ENCODE measurements at regions not wholly inside any gene's neighbourhood (a gene's known extent, or its start where the extent isn't known, plus 50 kb on each side); places are given as distances from the start of the nearest gene placed in this dataset.

DNA sequence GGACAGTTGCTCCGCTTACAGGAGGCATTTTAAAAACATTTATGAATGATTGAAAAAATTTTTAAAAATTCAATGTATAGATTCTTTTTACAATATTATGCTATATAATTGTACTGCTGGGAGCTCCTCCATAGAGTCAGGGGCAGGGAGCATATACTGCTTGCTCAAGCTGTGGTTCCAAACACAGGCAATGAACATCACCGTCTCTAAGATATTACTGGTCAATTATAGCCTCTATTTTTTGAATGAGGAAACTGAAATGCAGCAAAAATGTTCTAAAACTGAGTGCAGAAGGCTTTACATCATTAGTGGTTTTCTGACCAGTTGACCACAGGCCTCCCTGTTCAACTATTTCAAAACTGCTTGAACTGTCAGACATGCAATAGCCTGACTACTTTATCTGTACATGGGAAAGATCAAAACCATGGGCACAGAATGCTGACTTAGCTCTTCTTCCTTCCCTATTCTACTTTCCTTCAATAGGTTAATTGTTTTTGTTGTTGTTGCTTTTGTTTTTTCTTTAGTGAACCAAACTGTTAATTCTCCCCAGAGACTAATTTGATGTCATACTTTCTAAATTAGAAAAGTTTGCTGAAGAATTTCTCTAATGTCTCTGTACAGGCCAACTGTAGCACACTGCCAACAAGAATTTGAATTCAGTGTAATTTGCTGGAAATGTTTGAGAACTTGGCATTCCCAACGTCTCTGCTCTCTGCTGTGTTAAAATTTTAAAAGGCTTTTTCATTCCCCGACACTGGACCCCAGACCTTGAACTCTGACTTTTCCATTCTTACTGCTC, 107.6 kb upstream of the MPDZ start:
- Histone ChIP-seq H2AFZ (ENCODE audit: insufficient read depth, low read depth, low read length, poor library complexity, severe bottlenecking) (no peak overlapping the region), H3K27ac (ENCODE audit: low read length in 2 of 2) (no peak overlapping the region), H3K9ac (ENCODE audit: low read length) (no peak overlapping the region), H3K4me3 (ENCODE audit: control extremely low read depth in 1 of 5, extremely low read depth in 1 of 5, insufficient read depth in 1 of 5, low read depth in 2 of 5, low read length in 4 of 5) (no peak overlapping the region), H3K36me3 (replicated peaks in 1 of 2; ENCODE audit: control extremely low read depth in 1 of 2, control insufficient read depth in 1 of 2, extremely low read depth in 1 of 2, insufficient read depth in 2 of 2, low read length in 1 of 2) (no peaks in the 10 kb centered on the region), H3K4me1 (ENCODE audit: control insufficient read depth in 2 of 2, insufficient read depth in 2 of 2, low read length in 2 of 2) (no peaks in the 10 kb centered on the region), H4K20me1 (ENCODE audit: control insufficient read depth, insufficient read depth, low read length, poor library complexity, severe bottlenecking) (no peaks in the 10 kb centered on the region), H3K27me3 (replicated peaks in 1 of 4; ENCODE audit: control extremely low read depth in 1 of 4, control insufficient read depth in 3 of 4, insufficient read depth in 4 of 4, low read length in 3 of 4) (no peaks in the 10 kb centered on the region), H3K9me3 (ENCODE audit: control extremely low read depth in 1 of 3, control insufficient read depth in 2 of 3, insufficient read depth in 1 of 3, low read length in 2 of 3) (peaks cover 0 to 5% (median 0%) of the 10 kb centered on the region in 3 donors), H3K4me2 (replicated peaks; ENCODE audit: low read depth, low read length, poor library complexity, severe bottlenecking) (no peak overlapping the region), H3K79me2 (ENCODE audit: control insufficient read depth, insufficient read depth, low read length) (no peaks in the 10 kb centered on the region)
- ATAC-seq (ENCODE audit: low read depth) (no peak), DNase-seq (no peak)
- H3K27me3 Mint-ChIP-seq, result no peaks in the 10 kb centered on the region
- H3K27ac Mint-ChIP-seq, result no peak overlapping the region
- no peaks in the 10 kb centered on the region for H3K4me1 Mint-ChIP-seq
- H3K9me3 Mint-ChIP-seq (ENCODE audit: insufficient read depth), result peaks cover 9% of the 10 kb centered on the region
- intact Hi-C loops (cut with micrococcal nuclease), result no loop called here
- no peak overlapping the region for H3K4me3 Mint-ChIP-seq
- TF ChIP-seq, protein P1, sequence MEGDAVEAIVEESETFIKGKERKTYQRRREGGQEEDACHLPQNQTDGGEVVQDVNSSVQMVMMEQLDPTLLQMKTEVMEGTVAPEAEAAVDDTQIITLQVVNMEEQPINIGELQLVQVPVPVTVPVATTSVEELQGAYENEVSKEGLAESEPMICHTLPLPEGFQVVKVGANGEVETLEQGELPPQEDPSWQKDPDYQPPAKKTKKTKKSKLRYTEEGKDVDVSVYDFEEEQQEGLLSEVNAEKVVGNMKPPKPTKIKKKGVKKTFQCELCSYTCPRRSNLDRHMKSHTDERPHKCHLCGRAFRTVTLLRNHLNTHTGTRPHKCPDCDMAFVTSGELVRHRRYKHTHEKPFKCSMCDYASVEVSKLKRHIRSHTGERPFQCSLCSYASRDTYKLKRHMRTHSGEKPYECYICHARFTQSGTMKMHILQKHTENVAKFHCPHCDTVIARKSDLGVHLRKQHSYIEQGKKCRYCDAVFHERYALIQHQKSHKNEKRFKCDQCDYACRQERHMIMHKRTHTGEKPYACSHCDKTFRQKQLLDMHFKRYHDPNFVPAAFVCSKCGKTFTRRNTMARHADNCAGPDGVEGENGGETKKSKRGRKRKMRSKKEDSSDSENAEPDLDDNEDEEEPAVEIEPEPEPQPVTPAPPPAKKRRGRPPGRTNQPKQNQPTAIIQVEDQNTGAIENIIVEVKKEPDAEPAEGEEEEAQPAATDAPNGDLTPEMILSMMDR (IDR thresholded peaks at IDR 0.05), result no peak
- no peak for TF ChIP-seq EZH2 (IDR thresholded peaks at IDR 0.05; ENCODE audit: borderline replicate concordance, insufficient read depth, low read depth, low read length, poor library complexity, severe bottlenecking)
- ChIA-PET POLR2A (no interaction called here), CTCF (no interaction called here)
- no CpG with 5 or more reads among the region's 4 CpGs for WGBS (ENCODE audit: insufficient coverage)

DNA sequence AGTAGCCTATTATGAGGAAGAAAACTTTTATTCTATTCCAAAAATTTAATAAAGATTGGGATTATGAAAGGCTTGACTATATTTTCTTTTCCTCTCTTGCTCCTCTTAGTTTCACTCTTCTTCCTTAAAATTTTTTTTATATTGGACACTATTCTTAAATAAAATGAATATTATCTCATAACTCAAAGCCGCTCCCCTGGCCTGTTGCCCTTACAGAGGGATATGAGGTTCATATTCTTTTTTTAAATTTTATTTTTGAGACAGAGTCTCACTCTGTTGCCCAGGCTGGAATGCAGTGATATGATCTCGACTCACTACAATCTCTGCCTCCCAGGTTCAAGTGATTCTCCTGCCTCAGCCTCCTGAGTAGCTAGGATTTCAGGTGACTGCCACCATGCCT, 106.8 kb upstream of the MPDZ start:
- no peaks in the 10 kb centered on the region for H3K27me3 Mint-ChIP-seq
- TF ChIP-seq EZH2 (IDR thresholded peaks at IDR 0.05; ENCODE audit: borderline replicate concordance, insufficient read depth, low read depth, low read length, poor library complexity, severe bottlenecking), result no peak
- TF ChIP-seq, protein P1 (IDR thresholded peaks at IDR 0.05), result no peak
- H3K4me3 ChIP-seq (ENCODE audit: control extremely low read depth in 1 of 5, extremely low read depth in 1 of 5, insufficient read depth in 1 of 5, low read depth in 2 of 5, low read length in 4 of 5), result no peak overlapping the region
- no peaks in the 10 kb centered on the region for H3K4me1 ChIP-seq (ENCODE audit: control insufficient read depth in 2 of 2, insufficient read depth in 2 of 2, low read length in 2 of 2)
- no peak overlapping the region for H3K27ac ChIP-seq (ENCODE audit: low read length in 2 of 2)
- CTCF ChIA-PET, result no interaction called here
- intact Hi-C loops (cut with micrococcal nuclease), result no loop called here
- no peak overlapping the region for H3K9ac ChIP-seq (ENCODE audit: low read length)
- no peaks in the 10 kb centered on the region for H3K27me3 ChIP-seq (replicated peaks in 1 of 4; ENCODE audit: control extremely low read depth in 1 of 4, control insufficient read depth in 3 of 4, insufficient read depth in 4 of 4, low read length in 3 of 4)
- no peak for DNase-seq
- H3K9me3 Mint-ChIP-seq (ENCODE audit: insufficient read depth), result peaks cover 9% of the 10 kb centered on the region
- no peak overlapping the region for H3K4me2 ChIP-seq (replicated peaks; ENCODE audit: low read depth, low read length, poor library complexity, severe bottlenecking)
- peaks cover 0 to 5% (median 0%) of the 10 kb centered on the region in 3 donors for H3K9me3 ChIP-seq (ENCODE audit: control extremely low read depth in 1 of 3, control insufficient read depth in 2 of 3, insufficient read depth in 1 of 3, low read length in 2 of 3)
- no peak for ATAC-seq (ENCODE audit: low read depth)
- no peaks in the 10 kb centered on the region for H3K79me2 ChIP-seq (ENCODE audit: control insufficient read depth, insufficient read depth, low read length)
- H2AFZ ChIP-seq (ENCODE audit: insufficient read depth, low read depth, low read length, poor library complexity, severe bottlenecking), result no peak overlapping the region
- no peak overlapping the region for H3K27ac Mint-ChIP-seq
- H3K4me1 Mint-ChIP-seq, result no peaks in the 10 kb centered on the region
- no peaks in the 10 kb centered on the region for H4K20me1 ChIP-seq (ENCODE audit: control insufficient read depth, insufficient read depth, low read length, poor library complexity, severe bottlenecking)
- H3K4me3 Mint-ChIP-seq, result no peak overlapping the region
- POLR2A ChIA-PET, result no interaction called here
- H3K36me3 ChIP-seq (replicated peaks in 1 of 2; ENCODE audit: control extremely low read depth in 1 of 2, control insufficient read depth in 1 of 2, extremely low read depth in 1 of 2, insufficient read depth in 2 of 2, low read length in 1 of 2), result no peaks in the 10 kb centered on the region
- 100% methylated on average over 1 of the region's 2 CpGs for WGBS (ENCODE audit: insufficient coverage)

All from B cell (primary cell).